ENCODE measurements at regions not wholly inside any gene's neighbourhood (a gene's known extent, or its start where the extent isn't known, plus 50 kb on each side); places are given as distances from the start of the nearest gene placed in this dataset.

DNA sequence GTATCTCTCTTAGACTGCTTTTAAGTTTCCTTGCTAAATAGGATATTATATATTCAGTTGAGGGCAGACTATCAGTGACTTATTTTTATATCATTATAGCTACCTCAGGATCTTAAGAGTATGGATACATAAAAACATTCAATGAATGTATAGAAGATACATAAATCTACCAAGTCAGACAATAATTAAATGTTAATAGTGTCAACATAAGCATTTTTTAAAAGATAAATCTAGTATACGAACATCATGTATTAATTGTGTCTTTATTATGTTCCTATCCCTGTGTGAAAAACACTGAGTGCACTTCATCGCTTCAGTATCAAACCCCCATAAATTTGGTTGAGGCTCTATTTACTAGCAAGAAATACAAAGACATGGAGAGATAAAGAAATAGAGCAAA lies 242.8 kb downstream of the CRPPA start:
- no peak overlapping the region for H3K4me3 ChIP-seq
- no peaks in the 10 kb centered on the region for H3K36me3 ChIP-seq
- H3K27ac ChIP-seq: no peak overlapping the region
- H3K4me1 ChIP-seq (ENCODE audit: low read depth): peaks cover 9% of the 10 kb centered on the region
- no peak for DNase-seq (ENCODE audit: low read depth in 1 of 2, low spot score in 1 of 2)
- TF ChIP-seq, protein P1, sequence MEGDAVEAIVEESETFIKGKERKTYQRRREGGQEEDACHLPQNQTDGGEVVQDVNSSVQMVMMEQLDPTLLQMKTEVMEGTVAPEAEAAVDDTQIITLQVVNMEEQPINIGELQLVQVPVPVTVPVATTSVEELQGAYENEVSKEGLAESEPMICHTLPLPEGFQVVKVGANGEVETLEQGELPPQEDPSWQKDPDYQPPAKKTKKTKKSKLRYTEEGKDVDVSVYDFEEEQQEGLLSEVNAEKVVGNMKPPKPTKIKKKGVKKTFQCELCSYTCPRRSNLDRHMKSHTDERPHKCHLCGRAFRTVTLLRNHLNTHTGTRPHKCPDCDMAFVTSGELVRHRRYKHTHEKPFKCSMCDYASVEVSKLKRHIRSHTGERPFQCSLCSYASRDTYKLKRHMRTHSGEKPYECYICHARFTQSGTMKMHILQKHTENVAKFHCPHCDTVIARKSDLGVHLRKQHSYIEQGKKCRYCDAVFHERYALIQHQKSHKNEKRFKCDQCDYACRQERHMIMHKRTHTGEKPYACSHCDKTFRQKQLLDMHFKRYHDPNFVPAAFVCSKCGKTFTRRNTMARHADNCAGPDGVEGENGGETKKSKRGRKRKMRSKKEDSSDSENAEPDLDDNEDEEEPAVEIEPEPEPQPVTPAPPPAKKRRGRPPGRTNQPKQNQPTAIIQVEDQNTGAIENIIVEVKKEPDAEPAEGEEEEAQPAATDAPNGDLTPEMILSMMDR (IDR thresholded peaks at IDR 0.05; ENCODE audit: low read depth, low read length): no peak
- no peaks in the 10 kb centered on the region for H3K27me3 ChIP-seq
- no peaks in the 10 kb centered on the region for H3K9me3 ChIP-seq (ENCODE audit: low read depth)

DNA sequence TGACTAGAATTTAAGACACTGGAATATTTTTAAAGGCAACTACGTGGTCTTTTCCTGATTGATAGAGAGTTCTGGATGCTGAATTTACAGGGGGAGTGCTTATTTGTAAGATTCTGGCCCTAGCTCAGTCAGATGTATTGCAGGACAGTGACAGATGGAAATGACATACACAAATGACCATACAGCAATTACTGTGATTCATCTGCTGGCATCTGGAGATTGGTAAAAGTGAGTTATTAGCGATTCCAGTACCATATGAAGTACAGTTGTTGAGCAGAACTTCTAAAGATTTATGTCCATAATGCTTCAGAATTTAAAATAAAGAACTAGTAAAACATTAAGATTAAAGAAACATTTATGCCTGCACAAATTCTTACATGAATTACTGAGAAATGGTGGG lies 243.2 kb downstream of the CRPPA start:
- TF ChIP-seq, protein P1 (IDR thresholded peaks at IDR 0.05; ENCODE audit: low read depth, low read length): no peak
- H3K9me3 ChIP-seq (ENCODE audit: low read depth): no peaks in the 10 kb centered on the region
- H3K36me3 ChIP-seq: no peaks in the 10 kb centered on the region
- no peak for DNase-seq (ENCODE audit: low read depth in 1 of 2, low spot score in 1 of 2)
- H3K27ac ChIP-seq: no peak overlapping the region
- H3K27me3 ChIP-seq: no peaks in the 10 kb centered on the region
- H3K4me1 ChIP-seq (ENCODE audit: low read depth): peaks cover 5% of the 10 kb centered on the region
- H3K4me3 ChIP-seq: no peak overlapping the region

DNA sequence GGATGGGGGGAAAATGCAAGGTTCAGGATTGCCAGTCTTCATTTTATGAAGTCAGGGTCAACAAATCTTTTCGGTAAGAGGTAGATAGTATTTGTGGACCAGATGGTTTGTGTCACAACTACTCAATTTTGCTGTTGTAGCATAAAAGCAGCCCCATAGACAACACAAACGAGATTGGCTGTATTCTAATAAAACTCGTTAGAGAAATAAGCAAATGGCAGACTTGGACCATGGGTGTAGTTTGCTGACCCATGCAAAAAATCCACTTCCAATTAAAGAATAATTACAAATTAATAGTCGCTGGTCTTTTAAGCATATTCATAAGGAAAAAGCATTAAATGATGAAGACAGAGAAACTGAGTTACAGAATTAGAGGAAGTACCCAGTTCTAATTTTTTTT lies 247.1 kb downstream of the CRPPA start:
- DNase-seq (ENCODE audit: low read depth in 1 of 2, low spot score in 1 of 2): no peak
- H3K27me3 ChIP-seq: no peaks in the 10 kb centered on the region
- no peaks in the 10 kb centered on the region for H3K9me3 ChIP-seq (ENCODE audit: low read depth)
- H3K36me3 ChIP-seq: no peaks in the 10 kb centered on the region
- no peaks in the 10 kb centered on the region for H3K4me1 ChIP-seq (ENCODE audit: low read depth)
- H3K4me3 ChIP-seq: no peak overlapping the region
- no peak overlapping the region for H3K27ac ChIP-seq
- TF ChIP-seq, protein P1 (IDR thresholded peaks at IDR 0.05; ENCODE audit: low read depth, low read length): no peak

DNA sequence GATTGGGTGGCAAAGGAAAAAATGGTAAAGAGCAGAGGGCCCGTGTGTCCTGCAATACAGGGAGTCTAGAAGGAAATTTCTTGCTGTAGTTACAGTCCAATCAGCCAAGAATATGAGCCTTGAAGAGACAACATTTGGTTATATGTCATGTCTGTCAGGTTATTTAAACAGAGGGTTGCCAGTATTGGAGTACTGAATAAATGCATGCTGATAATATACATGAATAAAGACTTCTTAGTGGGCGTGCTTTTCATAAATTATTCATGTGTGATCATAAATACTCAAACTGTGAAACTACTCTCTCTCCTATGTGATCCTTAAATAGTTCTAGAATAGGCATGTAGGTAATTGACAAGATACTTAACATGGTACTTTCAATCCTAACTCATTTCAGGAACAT lies 249.0 kb downstream of the CRPPA start:
- TF ChIP-seq, protein P1 (IDR thresholded peaks at IDR 0.05; ENCODE audit: low read depth, low read length): no peak
- Histone ChIP-seq H3K27ac (no peak overlapping the region), H3K36me3 (no peaks in the 10 kb centered on the region), H3K4me3 (no peak overlapping the region), H3K9me3 (ENCODE audit: low read depth) (no peaks in the 10 kb centered on the region), H3K4me1 (ENCODE audit: low read depth) (no peaks in the 10 kb centered on the region), H3K27me3 (no peaks in the 10 kb centered on the region)
- DNase-seq (ENCODE audit: low read depth in 1 of 2, low spot score in 1 of 2): no peak

DNA sequence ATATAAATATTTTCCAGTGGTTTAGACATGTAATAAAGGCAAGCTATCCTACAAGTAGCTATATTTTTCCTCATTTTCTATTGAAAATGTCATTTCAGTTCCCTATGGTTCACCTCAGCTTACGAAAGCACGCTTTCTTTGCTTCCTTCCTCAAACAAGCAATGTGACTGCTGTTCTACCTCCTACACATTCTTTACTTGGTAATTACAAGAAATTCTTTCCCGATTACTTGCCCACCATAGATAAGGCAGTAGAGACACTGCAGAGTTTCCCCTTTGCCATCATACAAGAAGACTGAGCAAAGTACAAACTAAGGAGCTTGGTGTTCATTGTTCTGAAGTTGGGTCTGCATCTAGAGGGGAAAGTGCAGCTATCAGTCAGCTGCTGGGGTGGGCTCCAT lies 249.4 kb downstream of the CRPPA start:
- no peak overlapping the region for H3K27ac ChIP-seq
- no peaks in the 10 kb centered on the region for H3K27me3 ChIP-seq
- no peaks in the 10 kb centered on the region for H3K9me3 ChIP-seq (ENCODE audit: low read depth)
- H3K4me1 ChIP-seq (ENCODE audit: low read depth): no peaks in the 10 kb centered on the region
- H3K4me3 ChIP-seq: no peak overlapping the region
- DNase-seq (ENCODE audit: low read depth in 1 of 2, low spot score in 1 of 2): peak in 1 of 2 donors; percentile 86
- TF ChIP-seq, protein P1 (IDR thresholded peaks at IDR 0.05; ENCODE audit: low read depth, low read length): no peak
- H3K36me3 ChIP-seq: no peaks in the 10 kb centered on the region

DNA sequence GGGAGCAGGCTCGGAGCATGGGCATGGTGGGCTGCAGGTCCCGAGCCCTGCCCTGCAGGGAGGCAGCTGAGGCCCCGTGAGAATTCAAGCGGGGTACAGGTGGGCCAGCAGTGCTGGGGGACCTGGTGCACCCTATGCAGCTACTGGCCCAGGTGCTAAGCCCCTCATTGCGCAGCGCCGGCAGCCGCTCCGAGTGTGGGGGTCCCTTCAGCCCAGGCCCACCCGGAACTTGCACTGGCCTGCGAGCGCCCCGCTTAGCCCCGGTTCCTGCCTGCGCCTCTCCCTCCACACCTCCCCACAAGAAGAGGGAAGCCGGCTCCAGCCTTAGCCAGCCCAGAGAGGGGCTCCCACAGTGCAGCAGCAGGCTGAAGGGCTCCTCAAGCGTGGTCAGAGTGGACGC lies 250.7 kb downstream of the CRPPA start:
- no peaks in the 10 kb centered on the region for H3K27me3 ChIP-seq
- no peaks in the 10 kb centered on the region for H3K4me1 ChIP-seq (ENCODE audit: low read depth)
- no peaks in the 10 kb centered on the region for H3K9me3 ChIP-seq (ENCODE audit: low read depth)
- TF ChIP-seq, protein P1 (IDR thresholded peaks at IDR 0.05; ENCODE audit: low read depth, low read length): no peak
- no peaks in the 10 kb centered on the region for H3K36me3 ChIP-seq
- no peak overlapping the region for H3K4me3 ChIP-seq
- no peak for DNase-seq (ENCODE audit: low read depth in 1 of 2, low spot score in 1 of 2)
- no peak overlapping the region for H3K27ac ChIP-seq
